ENCODE measurements at regions not wholly inside any gene's neighbourhood (a gene's known extent, or its start where the extent isn't known, plus 50 kb on each side); places are given as distances from the start of the nearest gene placed in this dataset.

DNA sequence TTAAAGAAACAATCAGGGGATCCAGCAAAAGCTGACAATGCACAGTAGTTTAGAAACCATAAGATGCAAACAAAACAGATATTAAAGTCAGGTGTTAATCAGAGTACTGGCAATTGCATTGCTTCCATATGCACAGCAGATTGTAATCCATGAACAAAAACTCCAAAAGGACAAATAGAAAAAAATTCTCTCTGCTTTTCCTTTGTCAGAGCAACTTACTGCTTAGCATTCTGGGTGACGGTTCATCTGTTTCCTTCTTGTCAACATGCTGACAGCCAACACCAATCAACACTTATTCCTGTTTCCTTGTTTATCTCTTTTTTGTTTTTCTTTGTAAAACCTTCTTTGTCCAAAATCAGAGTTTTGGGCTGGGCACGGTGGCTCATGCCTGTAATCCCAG, 473.1 kb downstream of the XIRP2 start:
- Histone ChIP-seq H3K4me1 (ENCODE audit: control insufficient read depth in 1 of 2, insufficient read depth in 2 of 2, low read depth in 1 of 2, low read length in 1 of 2) (no peaks in the 10 kb centered on the region), H3K4me3 (ENCODE audit: low read depth in 2 of 2, low read length in 1 of 2) (no peak overlapping the region), H3K9ac (no peak overlapping the region), H3K36me3 (replicated peaks in 1 of 2; ENCODE audit: control insufficient read depth in 1 of 2, insufficient read depth in 2 of 2, low read length in 1 of 2) (no peaks in the 10 kb centered on the region), H3K4me2 (no peak overlapping the region), H3K27ac (ENCODE audit: low read depth in 2 of 2, low read length in 1 of 2) (no peak overlapping the region), H3K27me3 (ENCODE audit: insufficient read depth) (no peaks in the 10 kb centered on the region), H3K9me2 (no peaks in the 10 kb centered on the region), H3K79me2 (ENCODE audit: insufficient read depth) (no peaks in the 10 kb centered on the region), H2AFZ (ENCODE audit: low read depth) (no peak overlapping the region), H3K9me3 (no peaks in the 10 kb centered on the region), H3F3A (replicated peaks; ENCODE audit: insufficient read depth) (no peaks in the 10 kb centered on the region), H4K20me1 (ENCODE audit: insufficient read depth) (no peaks in the 10 kb centered on the region)
- 34% methylated on average over 2 of the region's 2 CpGs for WGBS (ENCODE audit: low lambda C conversion rate)
- ChIA-PET CTCF (interaction anchor here (0.6 kb wide), 1 partner anchor 597 kb away, joined by 3 read pairs; no protein-coding TSS in a partner anchor), POLR2A (no interaction called here)
- no peak for DNase-seq
- TF ChIP-seq NRF1 (IDR thresholded peaks at IDR 0.05; ENCODE audit: low read depth, low read length) (no peak), PBX3 (IDR thresholded peaks at IDR 0.05) (no peak), NFIC (IDR thresholded peaks at IDR 0.05; ENCODE audit: borderline replicate concordance) (no peak)
- TF ChIP-seq, protein P1, sequence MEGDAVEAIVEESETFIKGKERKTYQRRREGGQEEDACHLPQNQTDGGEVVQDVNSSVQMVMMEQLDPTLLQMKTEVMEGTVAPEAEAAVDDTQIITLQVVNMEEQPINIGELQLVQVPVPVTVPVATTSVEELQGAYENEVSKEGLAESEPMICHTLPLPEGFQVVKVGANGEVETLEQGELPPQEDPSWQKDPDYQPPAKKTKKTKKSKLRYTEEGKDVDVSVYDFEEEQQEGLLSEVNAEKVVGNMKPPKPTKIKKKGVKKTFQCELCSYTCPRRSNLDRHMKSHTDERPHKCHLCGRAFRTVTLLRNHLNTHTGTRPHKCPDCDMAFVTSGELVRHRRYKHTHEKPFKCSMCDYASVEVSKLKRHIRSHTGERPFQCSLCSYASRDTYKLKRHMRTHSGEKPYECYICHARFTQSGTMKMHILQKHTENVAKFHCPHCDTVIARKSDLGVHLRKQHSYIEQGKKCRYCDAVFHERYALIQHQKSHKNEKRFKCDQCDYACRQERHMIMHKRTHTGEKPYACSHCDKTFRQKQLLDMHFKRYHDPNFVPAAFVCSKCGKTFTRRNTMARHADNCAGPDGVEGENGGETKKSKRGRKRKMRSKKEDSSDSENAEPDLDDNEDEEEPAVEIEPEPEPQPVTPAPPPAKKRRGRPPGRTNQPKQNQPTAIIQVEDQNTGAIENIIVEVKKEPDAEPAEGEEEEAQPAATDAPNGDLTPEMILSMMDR (IDR thresholded peaks at IDR 0.05), result no peak

- Histone ChIP-seq H3K4me1 (ENCODE audit: control insufficient read depth in 1 of 2, insufficient read depth in 2 of 2, low read depth in 1 of 2, low read length in 1 of 2) (no peaks in the 10 kb centered on the region), H3K9ac (no peak overlapping the region), H3K79me2 (ENCODE audit: insufficient read depth) (no peaks in the 10 kb centered on the region), H3K9me3 (no peaks in the 10 kb centered on the region), H3K36me3 (replicated peaks in 1 of 2; ENCODE audit: control insufficient read depth in 1 of 2, insufficient read depth in 2 of 2, low read length in 1 of 2) (no peaks in the 10 kb centered on the region), H2AFZ (ENCODE audit: low read depth) (no peak overlapping the region), H3K4me2 (no peak overlapping the region), H3K4me3 (ENCODE audit: low read depth in 2 of 2, low read length in 1 of 2) (no peak overlapping the region), H4K20me1 (ENCODE audit: insufficient read depth) (no peaks in the 10 kb centered on the region), H3K27me3 (ENCODE audit: insufficient read depth) (no peaks in the 10 kb centered on the region), H3K27ac (ENCODE audit: low read depth in 2 of 2, low read length in 1 of 2) (no peak overlapping the region), H3K9me2 (no peaks in the 10 kb centered on the region), H3F3A (replicated peaks; ENCODE audit: insufficient read depth) (no peaks in the 10 kb centered on the region)
- ChIA-PET CTCF (no interaction called here), POLR2A (no interaction called here)
- TF ChIP-seq NFIC (IDR thresholded peaks at IDR 0.05; ENCODE audit: borderline replicate concordance) (no peak), EP300 (IDR thresholded peaks at IDR 0.05; ENCODE audit: borderline replicate concordance in 1 of 2, low read depth in 1 of 2, low read length in 1 of 2) (no peak), ELF1 (IDR thresholded peaks at IDR 0.05) (no peak), SMC3 (IDR thresholded peaks at IDR 0.05; ENCODE audit: low read depth, low read length) (no peak), EZH2phosphoT487 (IDR thresholded peaks at IDR 0.05; ENCODE audit: borderline replicate concordance, low read depth) (no peak), TCF12 (IDR thresholded peaks at IDR 0.05) (no peak), RXRA (IDR thresholded peaks at IDR 0.05; ENCODE audit: borderline replicate concordance, low read depth) (no peak), FOSL2 (IDR thresholded peaks at IDR 0.05; ENCODE audit: borderline replicate concordance, low read depth) (no peak), RCOR1 (IDR thresholded peaks at IDR 0.05; ENCODE audit: low read length) (no peak), REST (IDR thresholded peaks at IDR 0.05; ENCODE audit: low read depth, low read length) (no peak)
- TF ChIP-seq, protein P2, sequence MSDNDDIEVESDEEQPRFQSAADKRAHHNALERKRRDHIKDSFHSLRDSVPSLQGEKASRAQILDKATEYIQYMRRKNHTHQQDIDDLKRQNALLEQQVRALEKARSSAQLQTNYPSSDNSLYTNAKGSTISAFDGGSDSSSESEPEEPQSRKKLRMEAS (IDR thresholded peaks at IDR 0.05; ENCODE audit: low read depth), result no peak
- TF ChIP-seq, protein P3, sequence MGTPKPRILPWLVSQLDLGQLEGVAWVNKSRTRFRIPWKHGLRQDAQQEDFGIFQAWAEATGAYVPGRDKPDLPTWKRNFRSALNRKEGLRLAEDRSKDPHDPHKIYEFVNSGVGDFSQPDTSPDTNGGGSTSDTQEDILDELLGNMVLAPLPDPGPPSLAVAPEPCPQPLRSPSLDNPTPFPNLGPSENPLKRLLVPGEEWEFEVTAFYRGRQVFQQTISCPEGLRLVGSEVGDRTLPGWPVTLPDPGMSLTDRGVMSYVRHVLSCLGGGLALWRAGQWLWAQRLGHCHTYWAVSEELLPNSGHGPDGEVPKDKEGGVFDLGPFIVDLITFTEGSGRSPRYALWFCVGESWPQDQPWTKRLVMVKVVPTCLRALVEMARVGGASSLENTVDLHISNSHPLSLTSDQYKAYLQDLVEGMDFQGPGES (IDR thresholded peaks at IDR 0.05; ENCODE audit: low read depth, low read length), result no peak
- DNase-seq, result no peak
Measured at GRCh38 chr2:167355821-167356220, 467.5 kb downstream of the XIRP2 start.

Data from SK-N-SH (cell line).